HepG2 (cell line): ENCODE measurements at regions not wholly inside any gene's neighbourhood (a gene's known extent, or its start where the extent isn't known, plus 50 kb on each side); places are given as distances from the start of the nearest gene placed in this dataset.
"Not testable (repeated sequence)": the region's sequence is repeated elsewhere in the genome, so short reads cannot be mapped to it uniquely, and the experiment has no call there.

Source experiments
- ATAC-seq: fragments of 200-7000 bp; cut with Tn5 transposase; 3 replicates; pipeline ENCODE4 v1.9.1; 2020; ENCODE audit warnings: mild to moderate bottlenecking, moderate library complexity
- BruUV-seq: library from RNA; stranded (reverse); fragments of 400-500 nt; replicated peaks from 2 replicates; lab custom pipeline; 2021; lab: Mats Ljungman, UMichigan
- CTCF ChIA-PET: fragments of 300-600 bp; formaldehyde crosslinking; extraction: SDS; loops from one replicate; lab custom pipeline; 2021; ENCODE audit warnings: low total read pairs, inconsistent platforms, low intra/inter-chr PET ratio; lab: Yijun Ruan, JAX
- POLR2A ChIA-PET: fragments of 350-600 bp; sonication (Branson Sonifier 250); formaldehyde crosslinking; loops from one replicate; lab custom pipeline; 2020; ENCODE audit warnings: antibody characterized with exemption, inconsistent platforms; lab: Yijun Ruan, JAX
- DNase-seq: peaks from one replicate; pipeline ENCODE4 v3.0.0-alpha.2; 2015; ENCODE audit warnings: low spot score
- FAIRE-seq: peaks from 3 replicates; lab custom pipeline; 2011; peaks lifted over from hg19 to GRCh38; lab: Jason Lieb, UNC
- H2AFZ ChIP-seq: one replicate; pipeline ENCODE4 v1.6.1; 2011; ENCODE audit warnings: low read length, inconsistent platforms
- H3K27ac ChIP-seq: fragments of 300-600 bp; 3 replicates; pipeline ENCODE4 v1.8.0; 2011; ENCODE audit warnings: mixed run types, mild to moderate bottlenecking, mixed read lengths, low read length, inconsistent platforms; ENCODE audit not compliant: insufficient read depth; ENCODE audit errors: extremely low read length
- H3K27me3 ChIP-seq, 2 experiments: fragments of 200-600 bp in 1 of 2; 2 replicates in 1 of 2; 3 replicates in 1 of 2; pipeline versions ENCODE4 v1.6.0 to v1.8.0; 2011; ENCODE audit warnings: low read length in 2 of 2, mild to moderate bottlenecking in 2 of 2, moderate library complexity in 2 of 2, inconsistent platforms in 1 of 2; ENCODE audit not compliant: insufficient read depth in 2 of 2, control insufficient read depth in 1 of 2
- H3K36me3 ChIP-seq, 2 experiments: fragments of 200-600 bp in 1 of 2; replicated peaks in 1 of 2; 2 replicates in 1 of 2; 3 replicates in 1 of 2; pipeline versions ENCODE4 v1.5.1 to v1.8.0; 2011; ENCODE audit warnings: low read length in 2 of 2, inconsistent platforms in 1 of 2; ENCODE audit not compliant: insufficient read depth in 2 of 2, control insufficient read depth in 1 of 2
- H3K4me1 ChIP-seq: 2 replicates; pipeline ENCODE4 v1.5.1; 2012; ENCODE audit warnings: low read length, inconsistent platforms; ENCODE audit not compliant: insufficient read depth
- H3K4me2 ChIP-seq: 2 replicates; pipeline ENCODE4 v1.6.0; 2011; ENCODE audit warnings: low read depth, low read length, inconsistent platforms
- H3K4me3 ChIP-seq, 3 experiments: fragments of 200-600 bp in 1 of 3; sonication (generic), shearing (Covaris generic) in 1 of 3; replicated peaks in 1 of 3; 2 replicates each; pipeline ENCODE4 v1.5.1; 2011 to 2016; ENCODE audit warnings: low read length in 3 of 3, inconsistent platforms in 2 of 3, low read depth in 2 of 3, mild to moderate bottlenecking in 2 of 3, control low read depth in 1 of 3, mixed read lengths in 1 of 3; ENCODE audit not compliant: insufficient read depth in 1 of 3
- H3K79me2 ChIP-seq: one replicate; pipeline ENCODE4 v1.6.1; 2011; ENCODE audit warnings: low read length, inconsistent platforms; ENCODE audit not compliant: insufficient read depth
- H3K9ac ChIP-seq: 2 replicates; pipeline ENCODE4 v1.6.0; 2011; ENCODE audit warnings: mild to moderate bottlenecking, low read depth, low read length, inconsistent platforms; ENCODE audit not compliant: insufficient read depth
- H3K9me3 ChIP-seq: 2 replicates; pipeline ENCODE4 v1.5.1; 2012; ENCODE audit warnings: mild to moderate bottlenecking, low read length
- H4K20me1 ChIP-seq: 2 replicates; pipeline ENCODE4 v1.6.0; 2011; ENCODE audit warnings: inconsistent platforms, mild to moderate bottlenecking, low read length, moderate library complexity; ENCODE audit not compliant: insufficient read depth
- ZNF570 ChIP-seq: sonication (generic); formaldehyde crosslinking; IDR thresholded peaks from 2 replicates; pipeline ENCODE4 v1.4.0; 2020; ENCODE audit warnings: mild to moderate bottlenecking, missing genetic modification reagents, borderline replicate concordance
- WGBS: methylation state at CpG from one replicate; pipeline ENCODE4 v1.1.6; 2017; ENCODE audit warnings: low lambda C conversion rate; 5-methylcytosine and 5-hydroxymethylcytosine counted together
- in situ Hi-C: cut with HindIII; loops from 2 replicates; pipeline ENCODE4 v1.10.0; 2017; ENCODE audit warnings: low pct_unique_long_range_greater_than_20kb; ENCODE audit not compliant: extremely low pct_ligation_motif_present
- intact Hi-C: fragments of 100-400 bp; cut with micrococcal nuclease; formaldehyde crosslinking; loops from one replicate; pipeline ENCODE4 v1.10.0; 2022; ENCODE audit not compliant: unreplicated experiment
- TF ChIP-seq, protein P1 (sequence below): sonication (generic); formaldehyde crosslinking; IDR thresholded peaks from 2 replicates; pipeline ENCODE4; 2020; ENCODE audit warnings: missing genetic modification reagents, mild to moderate bottlenecking, borderline replicate concordance
- TF ChIP-seq, protein P2 (sequence below): sonication (generic); formaldehyde crosslinking; conservative IDR thresholded peaks from 2 replicates; pipeline ENCODE4 v1.4.0; 2020; ENCODE audit warnings: missing genetic modification reagents

DNA sequence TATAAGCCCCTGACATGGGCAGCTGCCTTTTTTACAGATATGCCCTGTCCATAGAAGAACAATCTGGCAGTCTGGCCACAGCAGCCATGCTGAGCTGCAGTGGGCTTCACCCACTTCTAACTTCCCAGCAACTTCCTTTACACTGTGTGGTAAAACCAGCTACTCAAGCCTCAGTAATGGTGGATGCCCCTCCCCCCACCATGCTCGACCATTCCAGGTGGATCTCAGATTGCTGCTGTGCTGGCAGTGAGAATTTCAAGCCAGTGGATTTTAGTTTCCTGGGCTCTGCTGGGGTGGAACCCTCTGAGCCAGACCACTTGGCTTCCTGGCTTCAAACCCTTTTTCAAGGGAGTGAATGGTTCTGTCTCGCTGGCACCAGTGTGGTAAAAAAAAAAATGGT, 355.9 kb upstream of the EDA2R start (continued):
- TF ChIP-seq, protein P1, sequence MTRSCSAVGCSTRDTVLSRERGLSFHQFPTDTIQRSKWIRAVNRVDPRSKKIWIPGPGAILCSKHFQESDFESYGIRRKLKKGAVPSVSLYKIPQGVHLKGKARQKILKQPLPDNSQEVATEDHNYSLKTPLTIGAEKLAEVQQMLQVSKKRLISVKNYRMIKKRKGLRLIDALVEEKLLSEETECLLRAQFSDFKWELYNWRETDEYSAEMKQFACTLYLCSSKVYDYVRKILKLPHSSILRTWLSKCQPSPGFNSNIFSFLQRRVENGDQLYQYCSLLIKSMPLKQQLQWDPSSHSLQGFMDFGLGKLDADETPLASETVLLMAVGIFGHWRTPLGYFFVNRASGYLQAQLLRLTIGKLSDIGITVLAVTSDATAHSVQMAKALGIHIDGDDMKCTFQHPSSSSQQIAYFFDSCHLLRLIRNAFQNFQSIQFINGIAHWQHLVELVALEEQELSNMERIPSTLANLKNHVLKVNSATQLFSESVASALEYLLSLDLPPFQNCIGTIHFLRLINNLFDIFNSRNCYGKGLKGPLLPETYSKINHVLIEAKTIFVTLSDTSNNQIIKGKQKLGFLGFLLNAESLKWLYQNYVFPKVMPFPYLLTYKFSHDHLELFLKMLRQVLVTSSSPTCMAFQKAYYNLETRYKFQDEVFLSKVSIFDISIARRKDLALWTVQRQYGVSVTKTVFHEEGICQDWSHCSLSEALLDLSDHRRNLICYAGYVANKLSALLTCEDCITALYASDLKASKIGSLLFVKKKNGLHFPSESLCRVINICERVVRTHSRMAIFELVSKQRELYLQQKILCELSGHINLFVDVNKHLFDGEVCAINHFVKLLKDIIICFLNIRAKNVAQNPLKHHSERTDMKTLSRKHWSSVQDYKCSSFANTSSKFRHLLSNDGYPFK (CRISPR knock-in tag): no peak
- TF ChIP-seq, protein P2, sequence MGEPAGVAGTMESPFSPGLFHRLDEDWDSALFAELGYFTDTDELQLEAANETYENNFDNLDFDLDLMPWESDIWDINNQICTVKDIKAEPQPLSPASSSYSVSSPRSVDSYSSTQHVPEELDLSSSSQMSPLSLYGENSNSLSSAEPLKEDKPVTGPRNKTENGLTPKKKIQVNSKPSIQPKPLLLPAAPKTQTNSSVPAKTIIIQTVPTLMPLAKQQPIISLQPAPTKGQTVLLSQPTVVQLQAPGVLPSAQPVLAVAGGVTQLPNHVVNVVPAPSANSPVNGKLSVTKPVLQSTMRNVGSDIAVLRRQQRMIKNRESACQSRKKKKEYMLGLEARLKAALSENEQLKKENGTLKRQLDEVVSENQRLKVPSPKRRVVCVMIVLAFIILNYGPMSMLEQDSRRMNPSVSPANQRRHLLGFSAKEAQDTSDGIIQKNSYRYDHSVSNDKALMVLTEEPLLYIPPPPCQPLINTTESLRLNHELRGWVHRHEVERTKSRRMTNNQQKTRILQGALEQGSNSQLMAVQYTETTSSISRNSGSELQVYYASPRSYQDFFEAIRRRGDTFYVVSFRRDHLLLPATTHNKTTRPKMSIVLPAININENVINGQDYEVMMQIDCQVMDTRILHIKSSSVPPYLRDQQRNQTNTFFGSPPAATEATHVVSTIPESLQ (CRISPR knock-in tag): no peak
- TF ChIP-seq ZNF570 (CRISPR knock-in tag): no peak

DNA sequence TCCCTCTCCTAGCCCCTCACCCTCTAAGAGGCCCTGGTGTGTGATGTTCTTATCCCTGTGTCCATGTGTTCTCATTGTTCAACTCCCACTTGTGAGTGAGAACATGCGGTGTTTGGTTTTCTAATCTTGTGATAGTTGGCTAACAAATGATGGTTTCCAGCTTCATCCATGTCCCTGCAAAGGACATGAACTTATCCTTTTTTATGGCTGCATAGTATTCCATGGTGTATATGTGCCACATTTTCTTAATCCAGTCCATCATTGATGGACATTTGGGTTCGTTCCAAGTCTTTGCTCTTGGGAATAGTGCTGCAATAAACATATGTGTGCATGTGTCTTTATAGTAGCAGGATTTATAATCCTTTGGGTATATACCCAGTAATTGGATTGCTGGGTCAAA, 353.2 kb upstream of the EDA2R start:
- peaks cover 26% of the 10 kb centered on the region; the same call in 1 of the 2 replicates for H3K9me3 ChIP-seq
- H3K27me3 ChIP-seq, ATAC-seq, DNase-seq, CTCF ChIA-PET, H3K4me2 ChIP-seq, H3K27ac ChIP-seq, in situ Hi-C loops, H4K20me1 ChIP-seq, intact Hi-C loops, H3K9ac ChIP-seq, H2AFZ ChIP-seq, H3K36me3 ChIP-seq, FAIRE-seq, H3K79me2 ChIP-seq, H3K4me1 ChIP-seq, H3K4me3 ChIP-seq, POLR2A ChIA-PET, BruUV-seq: not testable (repeated sequence)
- 8% methylated on average over 2 of the region's 2 CpGs for WGBS
